IMR-90 (cell line): ENCODE measurements at regions not wholly inside any gene's neighbourhood (a gene's known extent, or its start where the extent isn't known, plus 50 kb on each side); places are given as distances from the start of the nearest gene placed in this dataset.

Experiments
- ATAC-seq: fragments of 200-7000 bp; cut with Tn5 transposase; 2 replicates; pipeline ENCODE4 v1.9.1; 2020; ENCODE audit warnings: low read depth, mild to moderate bottlenecking, moderate library complexity
- BruUV-seq: library from RNA; stranded (reverse); fragments of 400-500 nt; replicated peaks from 2 replicates; lab custom pipeline; 2021; lab: Mats Ljungman, UMichigan
- CTCF ChIA-PET: fragments of 300-600 bp; formaldehyde crosslinking; extraction: SDS; loops from one replicate; lab custom pipeline; 2021; ENCODE audit warnings: antibody characterized with exemption; lab: Yijun Ruan, JAX
- POLR2A ChIA-PET: fragments of 300-600 bp; sonication (Branson Sonifier 250); formaldehyde crosslinking; loops from one replicate; lab custom pipeline; 2022; ENCODE audit warnings: antibody characterized with exemption; ENCODE audit not compliant: unreplicated experiment; lab: Charles Lee
- DNase-seq: peaks from one replicate; pipeline ENCODE4 v3.0.0; 2013
- H2AFZ ChIP-seq: replicated peaks from 2 replicates; pipeline ENCODE3; 2013; ENCODE audit warnings: low read length, mild to moderate bottlenecking; ENCODE audit not compliant: poor library complexity
- H2AK5ac ChIP-seq: 2 replicates; pipeline ENCODE4 v1.6.1; 2013; ENCODE audit warnings: low read depth, low read length, inconsistent platforms
- H2AK9ac ChIP-seq: replicated peaks from 2 replicates; pipeline ENCODE3; 2013; ENCODE audit warnings: mild to moderate bottlenecking, low read depth, low read length, moderate library complexity; ENCODE audit not compliant: poor library complexity
- H2BK120ac ChIP-seq: 2 replicates; pipeline ENCODE4 v1.6.1; 2013; ENCODE audit warnings: low read depth, low read length, inconsistent platforms
- H2BK15ac ChIP-seq: 3 replicates; pipeline ENCODE4 v1.6.1; 2013; ENCODE audit warnings: low read depth, low read length, inconsistent platforms
- H2BK20ac ChIP-seq: 2 replicates; pipeline ENCODE4 v1.6.1; 2013; ENCODE audit warnings: low read depth, mild to moderate bottlenecking, inconsistent platforms, low read length, moderate library complexity
- H2BK5ac ChIP-seq: 2 replicates; pipeline ENCODE4 v1.6.1; 2013; ENCODE audit warnings: mild to moderate bottlenecking, low read depth, low read length, inconsistent platforms; ENCODE audit not compliant: poor library complexity, severe bottlenecking
- H3K14ac ChIP-seq: replicated peaks from 2 replicates; pipeline ENCODE4 v1.6.1; 2013; ENCODE audit warnings: low read depth, low read length, inconsistent platforms
- H3K18ac ChIP-seq: 2 replicates; pipeline ENCODE4 v1.6.1; 2013; ENCODE audit warnings: low read depth, low read length, control low read depth
- H3K23ac ChIP-seq: 2 replicates; pipeline ENCODE4 v1.6.1; 2013; ENCODE audit warnings: low read depth, low read length, inconsistent platforms
- H3K27ac ChIP-seq: 2 replicates; pipeline ENCODE4 v1.5.1; 2013; ENCODE audit warnings: mild to moderate bottlenecking, control low read depth, low read length; ENCODE audit not compliant: insufficient read depth
- H3K27me3 ChIP-seq: 2 replicates; pipeline ENCODE4 v1.6.1; 2013; ENCODE audit warnings: low read length; ENCODE audit not compliant: control insufficient read depth, insufficient read depth
- H3K36me3 ChIP-seq: 2 replicates; pipeline ENCODE4 v1.6.1; 2013; ENCODE audit warnings: low read length, mixed read lengths; ENCODE audit not compliant: control insufficient read depth, insufficient read depth
- H3K4ac ChIP-seq: 2 replicates; pipeline ENCODE4 v1.6.1; 2013; ENCODE audit warnings: low read depth, low read length, inconsistent platforms
- H3K4me1 ChIP-seq: 2 replicates; pipeline ENCODE4 v1.6.1; 2013; ENCODE audit warnings: low read length, mixed read lengths; ENCODE audit not compliant: control insufficient read depth, insufficient read depth
- H3K4me2 ChIP-seq: 2 replicates; pipeline ENCODE4 v1.6.1; 2013; ENCODE audit warnings: low read depth, mild to moderate bottlenecking, control low read depth, low read length, moderate library complexity
- H3K4me3 ChIP-seq: 2 replicates; pipeline ENCODE4 v1.5.1; 2013; ENCODE audit warnings: low read depth, mild to moderate bottlenecking, control low read depth, low read length, moderate library complexity; ENCODE audit not compliant: insufficient read depth
- H3K56ac ChIP-seq: 2 replicates; pipeline ENCODE4 v1.6.1; 2013; ENCODE audit warnings: low read length, inconsistent platforms; ENCODE audit not compliant: insufficient read depth; ENCODE audit errors: extremely low read depth
- H3K79me1 ChIP-seq, 2 experiments: 2 replicates each; pipeline ENCODE4 v1.6.1; 2013; ENCODE audit warnings: low read length in 2 of 2, inconsistent platforms in 1 of 2, low read depth in 1 of 2
- H3K9ac ChIP-seq: 2 replicates; pipeline ENCODE4 v1.6.1; 2013; ENCODE audit warnings: low read depth, low read length, control low read depth
- H3K9me1 ChIP-seq: 2 replicates; pipeline ENCODE4 v1.6.1; 2013; ENCODE audit warnings: low read length, inconsistent platforms; ENCODE audit not compliant: insufficient read depth
- H3K9me3 ChIP-seq: 2 replicates; pipeline ENCODE4 v1.6.1; 2013; ENCODE audit warnings: low read length; ENCODE audit not compliant: control insufficient read depth, insufficient read depth
- H4K20me1 ChIP-seq: 2 replicates; pipeline ENCODE4 v1.6.1; 2013; ENCODE audit warnings: low read length, inconsistent platforms; ENCODE audit not compliant: insufficient read depth
- H4K5ac ChIP-seq: 2 replicates; pipeline ENCODE4 v1.6.1; 2013; ENCODE audit warnings: mild to moderate bottlenecking, low read depth, low read length, control low read depth
- H4K8ac ChIP-seq, 2 experiments: 2 replicates each; pipeline ENCODE4 v1.6.1; 2013; ENCODE audit warnings: low read depth in 2 of 2, low read length in 2 of 2, control low read depth in 1 of 2, inconsistent platforms in 1 of 2
- H4K91ac ChIP-seq: 2 replicates; pipeline ENCODE4 v1.6.1; 2013; ENCODE audit warnings: low read depth, low read length, inconsistent platforms; ENCODE audit not compliant: insufficient read depth
- CEBPB ChIP-seq: IDR thresholded peaks from 2 replicates; pipeline ENCODE4 v1.6.1; 2012; ENCODE audit warnings: low read depth, low read length, improper control_type of control experiment
- CHD1 ChIP-seq: IDR thresholded peaks from 2 replicates; pipeline ENCODE4 v1.6.1; 2012; ENCODE audit warnings: low read depth, low read length, improper control_type of control experiment
- CTCF ChIP-seq: conservative IDR thresholded peaks from 2 replicates; pipeline ENCODE4 v1.5.1; 2012; ENCODE audit warnings: mild to moderate bottlenecking, low read depth, low read length, improper control_type of control experiment
- ELK1 ChIP-seq: fragments of 150-350 bp; IDR thresholded peaks from 2 replicates; pipeline ENCODE4 v1.6.1; 2016; ENCODE audit warnings: low read depth, mild to moderate bottlenecking, low read length, moderate library complexity, borderline replicate concordance
- FOS ChIP-seq: fragments of 150-350 bp; IDR thresholded peaks from 2 replicates; pipeline ENCODE4 v1.6.1; 2016; ENCODE audit warnings: low read depth, low read length
- MAZ ChIP-seq: IDR thresholded peaks from 2 replicates; pipeline ENCODE4 v1.6.1; 2012; ENCODE audit warnings: low read depth, mild to moderate bottlenecking, low read length, improper control_type of control experiment, moderate library complexity, borderline replicate concordance
- MXI1 ChIP-seq: IDR thresholded peaks from 2 replicates; pipeline ENCODE4 v1.6.1; 2012; ENCODE audit warnings: low read depth, mild to moderate bottlenecking, low read length, moderate library complexity, borderline replicate concordance
- NFE2L2 ChIP-seq: fragments of 150-350 bp; IDR thresholded peaks from 2 replicates; pipeline ENCODE4 v1.6.1; 2016; ENCODE audit warnings: low read depth, mild to moderate bottlenecking, low read length
- POLR2A ChIP-seq: IDR thresholded peaks from 2 replicates; pipeline ENCODE4 v1.6.1; 2012; ENCODE audit warnings: mild to moderate bottlenecking, low read depth, low read length
- RAD21 ChIP-seq: IDR thresholded peaks from 2 replicates; pipeline ENCODE4 v1.6.1; 2012; ENCODE audit warnings: low read length, improper control_type of control experiment
- RCOR1 ChIP-seq: IDR thresholded peaks from 2 replicates; pipeline ENCODE4 v1.6.1; 2012; ENCODE audit warnings: mild to moderate bottlenecking, low read length, improper control_type of control experiment; ENCODE audit not compliant: insufficient replicate concordance
- RFX5 ChIP-seq: IDR thresholded peaks from 2 replicates; pipeline ENCODE4 v1.8.0; 2012; ENCODE audit warnings: low read depth, mild to moderate bottlenecking, low read length, moderate library complexity
- SMC3 ChIP-seq: fragments of 150-350 bp; IDR thresholded peaks from 2 replicates; pipeline ENCODE4 v1.6.1; 2016; ENCODE audit warnings: low read depth, mild to moderate bottlenecking, antibody characterized with exemption, low read length, moderate library complexity
- USF2 ChIP-seq: fragments of 150-350 bp; IDR thresholded peaks from 2 replicates; pipeline ENCODE4 v1.6.1; 2017; ENCODE audit warnings: mild to moderate bottlenecking, antibody characterized with exemption, low read length, low read depth
- WGBS, 2 experiments: methylation state at CpG; one replicate each; pipeline versions ENCODE4 v1.1.5 to v1.1.7; 2013; ENCODE audit warnings: missing lambda C conversion rate in 2 of 2; ENCODE audit not compliant: insufficient read length in 1 of 2; ENCODE audit errors: extremely low coverage in 2 of 2; 5-methylcytosine and 5-hydroxymethylcytosine counted together
- dilution Hi-C: fragments of 300-500 bp; cut with HindIII; formaldehyde crosslinking; loops from one replicate; pipeline ENCODE4 v1.14.3; 2018; ENCODE audit warnings: low sequenced_read_pairs; ENCODE audit not compliant: unreplicated experiment
- in situ Hi-C: fragments of 300-500 bp; cut with MboI; formaldehyde crosslinking; loops from 3 replicates; pipeline ENCODE4 v1.14.3; 2019; ENCODE audit warnings: low sequenced_read_pairs, inconsistent platforms, mixed read lengths
- intact Hi-C: fragments of 100-400 bp; cut with micrococcal nuclease; formaldehyde crosslinking; loops from 2 replicates; pipeline ENCODE4 v1.10.0; 2022

- Histone ChIP-seq H3K23ac (no peak overlapping the region), H3K9ac (no peak overlapping the region), H4K20me1 (no peaks in the 10 kb centered on the region), H3K9me3 (peaks cover 2% of the 10 kb centered on the region), H2BK20ac (no peak overlapping the region), H3K4me2 (no peak overlapping the region), H3K18ac (no peak overlapping the region; the same call in 1 of the 2 replicates), H2AFZ (no peak overlapping the region), H4K91ac (no peak overlapping the region), H2BK5ac (no peak overlapping the region), H4K5ac (no peak overlapping the region), H3K56ac (no peak overlapping the region), H3K4ac (no peak overlapping the region), H3K79me1 (no peaks in the 10 kb centered on the region), H3K27me3 (no peaks in the 10 kb centered on the region), H3K9me1 (peaks cover 3% of the 10 kb centered on the region; the same call in 1 of the 2 replicates), H2BK15ac (no peak overlapping the region), H3K4me1 (peaks cover 4% of the 10 kb centered on the region; the same call in 1 of the 2 replicates), H4K8ac (no peak overlapping the region), H3K27ac (no peak overlapping the region), H2AK9ac (no peak overlapping the region), H3K4me3 (no peak overlapping the region), H3K36me3 (no peaks in the 10 kb centered on the region), H2BK120ac (no peak overlapping the region; the same call in 1 of the 2 replicates), H3K14ac (no peak overlapping the region), H2AK5ac (no peak overlapping the region)
- no TSS peak for BruUV-seq
- in situ Hi-C loops (no loop called here), dilution Hi-C loops (no loop called here), intact Hi-C loops (no loop called here)
- CTCF ChIA-PET = no interaction called here
- DNase-seq (no peak), ATAC-seq (no peak)
- POLR2A ChIA-PET = no interaction called here
- TF ChIP-seq USF2 = no peak
- TF ChIP-seq SMC3 = no peak
- TF ChIP-seq CTCF = no peak
- no peak for TF ChIP-seq RAD21
- TF ChIP-seq POLR2A = no peak
- no peak for TF ChIP-seq MAZ
- no peak for TF ChIP-seq RCOR1
- TF ChIP-seq FOS = no peak
- TF ChIP-seq ELK1 = no peak
- TF ChIP-seq MXI1 = no peak
- no peak for TF ChIP-seq RFX5
- no peak for TF ChIP-seq CHD1
- no peak for TF ChIP-seq NFE2L2
- TF ChIP-seq CEBPB = no peak
- WGBS, 2 experiments = no CpG with 5 or more reads among the region's 1 CpG
These were observed 601.3 kb downstream of the SPRY1 start for GRCh38 chr4:123997776-123998449.
